Glutamatergic neuron (in vitro differentiated cells): ENCODE measurements at regions not wholly inside any gene's neighbourhood (a gene's known extent, or its start where the extent isn't known, plus 50 kb on each side); places are given as distances from the start of the nearest gene placed in this dataset.

Source experiments
- DNase-seq: peaks from one replicate; pipeline ENCODE4 v3.0.0; 2022
- H3K27ac Mint-ChIP-seq: one replicate; pipeline ENCODE4 v1.8.0; 2020; ENCODE audit warnings: mild to moderate bottlenecking, mixed read lengths, inconsistent platforms; ENCODE audit not compliant: unreplicated experiment
- H3K27me3 Mint-ChIP-seq: one replicate; pipeline ENCODE4 v1.8.0; 2020; ENCODE audit warnings: mild to moderate bottlenecking, moderate library complexity, mixed read lengths, inconsistent platforms; ENCODE audit not compliant: unreplicated experiment
- H3K36me3 Mint-ChIP-seq: one replicate; pipeline ENCODE4 v1.8.0; 2020; ENCODE audit warnings: mild to moderate bottlenecking, mixed read lengths, inconsistent platforms; ENCODE audit not compliant: unreplicated experiment
- H3K4me1 Mint-ChIP-seq: one replicate; pipeline ENCODE4 v1.8.0; 2020; ENCODE audit warnings: mild to moderate bottlenecking, low read depth, mixed read lengths, inconsistent platforms; ENCODE audit not compliant: unreplicated experiment
- H3K4me3 Mint-ChIP-seq: one replicate; pipeline ENCODE4 v1.8.0; 2020; ENCODE audit warnings: mild to moderate bottlenecking, mixed read lengths, inconsistent platforms; ENCODE audit not compliant: unreplicated experiment
- H3K9me3 Mint-ChIP-seq: one replicate; pipeline ENCODE4 v1.8.0; 2020; ENCODE audit warnings: mild to moderate bottlenecking, moderate library complexity, mixed read lengths, inconsistent platforms; ENCODE audit not compliant: unreplicated experiment
- TF ChIP-seq, protein P1 (sequence below): fragments of 200-600 bp; sonication (generic); IDR thresholded peaks from one replicate; pipeline ENCODE4 v1.5.0; 2021; ENCODE audit not compliant: partially characterized antibody, unreplicated experiment

DNA sequence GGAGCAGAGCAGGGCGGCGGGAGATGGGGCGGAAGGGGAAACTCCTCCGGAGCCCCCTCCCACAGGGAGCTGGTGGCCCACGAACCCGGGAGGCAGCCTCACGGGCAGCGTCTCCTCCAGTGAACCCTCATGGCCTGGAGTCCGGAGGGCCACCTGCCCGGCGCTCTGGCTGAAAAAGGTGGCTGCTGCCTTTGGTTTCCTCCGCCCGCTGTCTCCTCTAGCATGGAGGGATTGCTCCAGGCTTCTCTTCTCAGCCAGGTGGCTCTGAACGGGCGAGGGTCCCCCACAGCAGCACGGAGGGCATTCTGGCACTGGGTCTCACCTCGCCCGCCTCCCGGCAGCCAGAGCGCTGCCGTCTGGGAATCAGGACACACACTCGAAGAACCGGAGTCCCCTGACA lies 177.3 kb upstream of the PFKP start:
- TF ChIP-seq, protein P1, sequence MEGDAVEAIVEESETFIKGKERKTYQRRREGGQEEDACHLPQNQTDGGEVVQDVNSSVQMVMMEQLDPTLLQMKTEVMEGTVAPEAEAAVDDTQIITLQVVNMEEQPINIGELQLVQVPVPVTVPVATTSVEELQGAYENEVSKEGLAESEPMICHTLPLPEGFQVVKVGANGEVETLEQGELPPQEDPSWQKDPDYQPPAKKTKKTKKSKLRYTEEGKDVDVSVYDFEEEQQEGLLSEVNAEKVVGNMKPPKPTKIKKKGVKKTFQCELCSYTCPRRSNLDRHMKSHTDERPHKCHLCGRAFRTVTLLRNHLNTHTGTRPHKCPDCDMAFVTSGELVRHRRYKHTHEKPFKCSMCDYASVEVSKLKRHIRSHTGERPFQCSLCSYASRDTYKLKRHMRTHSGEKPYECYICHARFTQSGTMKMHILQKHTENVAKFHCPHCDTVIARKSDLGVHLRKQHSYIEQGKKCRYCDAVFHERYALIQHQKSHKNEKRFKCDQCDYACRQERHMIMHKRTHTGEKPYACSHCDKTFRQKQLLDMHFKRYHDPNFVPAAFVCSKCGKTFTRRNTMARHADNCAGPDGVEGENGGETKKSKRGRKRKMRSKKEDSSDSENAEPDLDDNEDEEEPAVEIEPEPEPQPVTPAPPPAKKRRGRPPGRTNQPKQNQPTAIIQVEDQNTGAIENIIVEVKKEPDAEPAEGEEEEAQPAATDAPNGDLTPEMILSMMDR = no peak
- Mint-ChIP-seq H3K27ac (no peak overlapping the region), H3K27me3 (peaks cover 4% of the 10 kb centered on the region), H3K4me1 (peaks cover 19% of the 10 kb centered on the region), H3K9me3 (no peaks in the 10 kb centered on the region), H3K4me3 (no peak overlapping the region), H3K36me3 (peaks cover 4% of the 10 kb centered on the region)
- DNase-seq = no peak

DNA sequence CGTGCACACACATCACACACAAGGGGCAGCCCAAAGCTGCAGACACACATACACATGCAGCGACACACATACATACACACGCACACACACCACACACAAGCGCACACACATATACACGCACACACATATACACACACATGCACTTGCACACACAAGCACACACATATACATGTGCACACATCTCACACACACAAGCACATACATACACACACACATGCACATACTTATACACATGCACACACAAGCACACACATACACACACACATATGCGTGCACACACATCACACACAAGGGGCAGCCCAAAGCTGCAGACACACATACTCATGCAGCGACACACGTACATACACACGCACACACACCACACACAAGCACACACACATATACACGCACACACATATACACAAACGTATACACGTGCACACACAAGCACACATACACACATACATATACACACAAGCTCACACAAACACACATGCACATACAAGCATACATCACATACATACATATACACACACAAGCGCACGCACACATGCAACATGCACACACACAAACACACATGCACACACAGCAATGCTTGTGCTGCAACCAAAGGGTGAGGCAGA lies 178.8 kb upstream of the PFKP start:
- H3K27me3 Mint-ChIP-seq = peaks cover 4% of the 10 kb centered on the region
- no peak for DNase-seq
- no peak overlapping the region for H3K27ac Mint-ChIP-seq
- peaks cover 4% of the 10 kb centered on the region for H3K36me3 Mint-ChIP-seq
- peaks cover 20% of the 10 kb centered on the region for H3K4me1 Mint-ChIP-seq
- H3K9me3 Mint-ChIP-seq = peaks cover 2% of the 10 kb centered on the region
- H3K4me3 Mint-ChIP-seq = no peak overlapping the region
- TF ChIP-seq, protein P1 = no peak

GRCh38 chr10:2887391-2888070 lies 179.8 kb upstream of the PFKP start:
- Mint-ChIP-seq H3K27me3 (peaks cover 4% of the 10 kb centered on the region), H3K27ac (peak overlapping the region; percentile 17), H3K36me3 (peaks cover 4% of the 10 kb centered on the region), H3K9me3 (peaks cover 2% of the 10 kb centered on the region), H3K4me3 (no peak overlapping the region), H3K4me1 (peaks cover 26% of the 10 kb centered on the region)
- TF ChIP-seq, protein P1 = no peak
- DNase-seq = no peak

DNA sequence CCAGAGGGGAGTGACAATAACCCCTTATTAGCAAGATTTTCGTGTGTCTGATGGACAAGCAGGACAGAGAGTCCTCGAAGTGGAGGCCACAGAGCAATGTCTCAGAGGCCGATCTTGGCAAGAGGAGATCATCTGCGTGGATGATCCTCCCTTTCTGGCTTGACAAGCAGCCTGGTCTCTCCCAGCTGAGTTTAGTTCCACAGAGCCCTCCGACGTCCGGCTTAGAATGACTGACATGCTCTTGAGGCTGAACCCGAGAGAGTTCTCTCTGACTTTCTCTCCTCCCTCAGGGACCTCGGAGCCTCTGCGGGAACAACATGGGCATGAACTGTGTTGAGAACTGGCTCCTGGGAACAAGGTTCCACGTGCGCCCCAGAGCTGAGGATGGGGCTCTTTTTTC lies 180.7 kb upstream of the PFKP start:
- no peak for DNase-seq
- peaks cover 4% of the 10 kb centered on the region for H3K36me3 Mint-ChIP-seq
- H3K27ac Mint-ChIP-seq = no peak overlapping the region
- TF ChIP-seq, protein P1 = no peak
- peaks cover 33% of the 10 kb centered on the region for H3K4me1 Mint-ChIP-seq
- H3K27me3 Mint-ChIP-seq = peaks cover 4% of the 10 kb centered on the region
- H3K9me3 Mint-ChIP-seq = peaks cover 2% of the 10 kb centered on the region
- no peak overlapping the region for H3K4me3 Mint-ChIP-seq
